ENCODE measurements at regions not wholly inside any gene's neighbourhood (a gene's known extent, or its start where the extent isn't known, plus 50 kb on each side); places are given as distances from the start of the nearest gene placed in this dataset.
"Not testable (repeated sequence)": the region's sequence is repeated elsewhere in the genome, so short reads cannot be mapped to it uniquely, and the experiment has no call there.

- DNase-seq (ENCODE audit: extremely low spot score) = no peak
- WGBS = 32% methylated on average over 4 of the region's 5 CpGs
- no peak overlapping the region for H3K27ac ChIP-seq (ENCODE audit: low read depth)
Observed at GRCh38 chr22:22352371-22352999, 107.9 kb downstream of the VPREB1 start.

GRCh38 chr22:22355096-22355834 lies 110.7 kb downstream of the VPREB1 start:
- Histone ChIP-seq H3K4me3 (ENCODE audit: low read depth, low read length) (no peak overlapping the region), H3K4me1 (ENCODE audit: insufficient read depth) (no peaks in the 10 kb centered on the region), H3K36me3 (ENCODE audit: insufficient read depth) (no peaks in the 10 kb centered on the region), H3K27ac (ENCODE audit: low read depth) (no peak overlapping the region)
- 63% methylated on average over 9 of the region's 9 CpGs for WGBS
- no peak for DNase-seq (ENCODE audit: extremely low spot score)

More at GRCh38 chr22:22352371-22352999, 107.9 kb downstream of the VPREB1 start:
- Histone ChIP-seq H3K4me1 (ENCODE audit: insufficient read depth) (no peaks in the 10 kb centered on the region), H3K4me3 (ENCODE audit: low read depth, low read length) (no peak overlapping the region), H3K36me3 (ENCODE audit: insufficient read depth) (no peaks in the 10 kb centered on the region)

- no peaks in the 10 kb centered on the region for H3K4me1 ChIP-seq (ENCODE audit: insufficient read depth)
- WGBS = 21% methylated on average over 14 of the region's 14 CpGs
- no peaks in the 10 kb centered on the region for H3K36me3 ChIP-seq (ENCODE audit: insufficient read depth)
- no peak overlapping the region for H3K27ac ChIP-seq (ENCODE audit: low read depth)
- H3K4me3 ChIP-seq (ENCODE audit: low read depth, low read length) = no peak overlapping the region
- DNase-seq (ENCODE audit: extremely low spot score) = no peak
Observed at GRCh38 chr22:22357024-22357883, 112.7 kb downstream of the VPREB1 start.

- H3K4me3 ChIP-seq (ENCODE audit: low read depth, low read length) = no peak overlapping the region
- no peaks in the 10 kb centered on the region for H3K4me1 ChIP-seq (ENCODE audit: insufficient read depth)
- H3K27ac ChIP-seq (ENCODE audit: low read depth) = no peak overlapping the region
- DNase-seq (ENCODE audit: extremely low spot score) = no peak
- 67% methylated on average over 4 of the region's 4 CpGs for WGBS
- no peaks in the 10 kb centered on the region for H3K36me3 ChIP-seq (ENCODE audit: insufficient read depth)
Observed at GRCh38 chr22:22358152-22358551, 113.6 kb downstream of the VPREB1 start.

GRCh38 chr22:22358686-22359085 lies 114.1 kb downstream of the VPREB1 start:
- DNase-seq (ENCODE audit: extremely low spot score) = no peak
- no peak overlapping the region for H3K27ac ChIP-seq (ENCODE audit: low read depth)
- no peaks in the 10 kb centered on the region for H3K36me3 ChIP-seq (ENCODE audit: insufficient read depth)
- no peaks in the 10 kb centered on the region for H3K4me1 ChIP-seq (ENCODE audit: insufficient read depth)
- WGBS = 60% methylated on average over 2 of the region's 2 CpGs
- no peak overlapping the region for H3K4me3 ChIP-seq (ENCODE audit: low read depth, low read length)

GRCh38 chr22:22359465-22359864 lies 114.9 kb downstream of the VPREB1 start:
- no peak for DNase-seq (ENCODE audit: extremely low spot score)
- 75% methylated on average over 2 of the region's 2 CpGs for WGBS
- no peaks in the 10 kb centered on the region for H3K4me1 ChIP-seq (ENCODE audit: insufficient read depth)

GRCh38 chr22:22360014-22360413 lies 115.4 kb downstream of the VPREB1 start:
- 77% methylated on average over 2 of the region's 2 CpGs for WGBS
- no peak overlapping the region for H3K27ac ChIP-seq (ENCODE audit: low read depth)
- DNase-seq (ENCODE audit: extremely low spot score) = no peak

More at GRCh38 chr22:22359465-22359864, 114.9 kb downstream of the VPREB1 start:
- no peak overlapping the region for H3K27ac ChIP-seq (ENCODE audit: low read depth)
- no peak overlapping the region for H3K4me3 ChIP-seq (ENCODE audit: low read depth, low read length)
- no peaks in the 10 kb centered on the region for H3K36me3 ChIP-seq (ENCODE audit: insufficient read depth)

GRCh38 chr22:22362311-22362710 lies 117.7 kb downstream of the VPREB1 start:
- DNase-seq (ENCODE audit: extremely low spot score) = no peak
- H3K27ac ChIP-seq (ENCODE audit: low read depth) = no peak overlapping the region
- no peak overlapping the region for H3K4me3 ChIP-seq (ENCODE audit: low read depth, low read length)

More at GRCh38 chr22:22360014-22360413, 115.4 kb downstream of the VPREB1 start:
- Histone ChIP-seq H3K4me1 (ENCODE audit: insufficient read depth) (no peaks in the 10 kb centered on the region), H3K4me3 (ENCODE audit: low read depth, low read length) (no peak overlapping the region), H3K36me3 (ENCODE audit: insufficient read depth) (no peaks in the 10 kb centered on the region)

GRCh38 chr22:22362936-22363335 lies 118.3 kb downstream of the VPREB1 start:
- no peaks in the 10 kb centered on the region for H3K36me3 ChIP-seq (ENCODE audit: insufficient read depth)
- no peak overlapping the region for H3K27ac ChIP-seq (ENCODE audit: low read depth)
- no peaks in the 10 kb centered on the region for H3K4me1 ChIP-seq (ENCODE audit: insufficient read depth)
- no peak overlapping the region for H3K4me3 ChIP-seq (ENCODE audit: low read depth, low read length)
- 40% methylated on average over 6 of the region's 6 CpGs for WGBS
- no peak for DNase-seq (ENCODE audit: extremely low spot score)

More at GRCh38 chr22:22362311-22362710, 117.7 kb downstream of the VPREB1 start:
- Histone ChIP-seq H3K36me3 (ENCODE audit: insufficient read depth) (no peaks in the 10 kb centered on the region), H3K4me1 (ENCODE audit: insufficient read depth) (no peaks in the 10 kb centered on the region)

GRCh38 chr22:22364207-22364606 lies 119.6 kb downstream of the VPREB1 start:
- Histone ChIP-seq H3K4me1 (ENCODE audit: insufficient read depth) (no peaks in the 10 kb centered on the region), H3K27ac (ENCODE audit: low read depth) (no peak overlapping the region), H3K4me3 (ENCODE audit: low read depth, low read length) (no peak overlapping the region), H3K36me3 (ENCODE audit: insufficient read depth) (no peaks in the 10 kb centered on the region)
- no peak for DNase-seq (ENCODE audit: extremely low spot score)

GRCh38 chr22:22366537-22366936 lies 122.0 kb downstream of the VPREB1 start:
- Histone ChIP-seq H3K4me3 (ENCODE audit: low read depth, low read length) (no peak overlapping the region), H3K4me1 (ENCODE audit: insufficient read depth) (no peaks in the 10 kb centered on the region), H3K36me3 (ENCODE audit: insufficient read depth) (no peaks in the 10 kb centered on the region), H3K27ac (ENCODE audit: low read depth) (no peak overlapping the region)
- 31% methylated on average over 3 of the region's 3 CpGs for WGBS
- DNase-seq (ENCODE audit: extremely low spot score) = no peak

- no peaks in the 10 kb centered on the region for H3K36me3 ChIP-seq (ENCODE audit: insufficient read depth)
- H3K4me3 ChIP-seq (ENCODE audit: low read depth, low read length) = no peak overlapping the region
- H3K4me1 ChIP-seq (ENCODE audit: insufficient read depth) = no peaks in the 10 kb centered on the region
- 62% methylated on average over 2 of the region's 2 CpGs for WGBS
- DNase-seq (ENCODE audit: extremely low spot score) = no peak
- no peak overlapping the region for H3K27ac ChIP-seq (ENCODE audit: low read depth)
Observed at GRCh38 chr22:22368516-22368915, 123.9 kb downstream of the VPREB1 start.

- H3K4me3 ChIP-seq (ENCODE audit: low read depth, low read length); H3K4me1 ChIP-seq (ENCODE audit: insufficient read depth); DNase-seq (ENCODE audit: extremely low spot score); H3K36me3 ChIP-seq (ENCODE audit: insufficient read depth); H3K27ac ChIP-seq (ENCODE audit: low read depth): not testable (repeated sequence)
- WGBS = 20% methylated on average over 2 of the region's 2 CpGs
Observed at GRCh38 chr22:22369219-22369963, 124.8 kb downstream of the VPREB1 start.
